ENCODE measurements at regions not wholly inside any gene's neighbourhood (a gene's known extent, or its start where the extent isn't known, plus 50 kb on each side); places are given as distances from the start of the nearest gene placed in this dataset.

DNA sequence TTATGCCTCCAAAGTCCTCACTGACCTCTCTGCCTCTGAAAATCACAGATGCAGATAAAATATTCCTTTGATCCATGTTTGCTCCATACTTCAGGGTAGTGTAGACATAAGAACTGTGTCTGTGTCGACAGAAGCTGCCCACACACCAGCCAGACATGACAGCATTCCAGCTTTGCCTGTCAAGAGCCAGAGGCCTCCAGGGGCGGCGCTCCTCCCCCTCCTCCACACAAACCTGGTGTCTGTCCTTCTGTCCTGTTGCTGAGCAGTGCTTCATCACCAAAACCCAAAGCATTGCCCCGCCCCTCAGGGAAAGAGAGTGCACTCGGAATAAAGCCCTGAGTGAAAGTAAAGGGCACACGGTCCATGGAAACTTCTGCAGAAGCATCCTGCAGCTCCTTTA, 379.4 kb downstream of the FBXW7 start:
- no peak for TF ChIP-seq CTCF (IDR thresholded peaks at IDR 0.05)
- no peak for TF ChIP-seq EZH2 (IDR thresholded peaks at IDR 0.05)
